Mesenchymal stem cell (in vitro differentiated cells and primary cell): ENCODE measurements at regions not wholly inside any gene's neighbourhood (a gene's known extent, or its start where the extent isn't known, plus 50 kb on each side); places are given as distances from the start of the nearest gene placed in this dataset.
A peak's percentile ranks its signal among the peaks of the same experiment; 100 is the strongest.

Experiments used
- DNase-seq: peaks from one replicate; pipeline ENCODE4 v3.0.0-alpha.2; 2013
- H2AFZ ChIP-seq: one replicate; pipeline ENCODE4 v1.6.1; 2013; ENCODE audit warnings: low read depth, mild to moderate bottlenecking, control low read depth, inconsistent platforms, low read length, moderate library complexity
- H2AK5ac ChIP-seq: 2 replicates; pipeline ENCODE4 v1.6.1; 2013; ENCODE audit warnings: low read length, moderate library complexity, mild to moderate bottlenecking, inconsistent platforms; ENCODE audit not compliant: severe bottlenecking
- H2BK120ac ChIP-seq: one replicate; pipeline ENCODE4 v1.6.1; 2013; ENCODE audit warnings: low read depth, mild to moderate bottlenecking, inconsistent platforms, low read length, moderate library complexity
- H2BK12ac ChIP-seq, 2 experiments: one replicate each; pipeline ENCODE4 v1.6.1; 2013; ENCODE audit warnings: inconsistent platforms in 2 of 2, low read length in 2 of 2, mild to moderate bottlenecking in 2 of 2, moderate library complexity in 2 of 2, control low read depth in 1 of 2
- H2BK15ac ChIP-seq: one replicate; pipeline ENCODE4 v1.6.1; 2013; ENCODE audit warnings: mild to moderate bottlenecking, low read depth, inconsistent platforms; ENCODE audit not compliant: poor library complexity, severe bottlenecking
- H2BK5ac ChIP-seq: 2 replicates; pipeline ENCODE4 v1.6.1; 2013; ENCODE audit warnings: low read depth, mild to moderate bottlenecking, low read length, control low read depth, inconsistent platforms; ENCODE audit not compliant: poor library complexity, severe bottlenecking
- H3K14ac ChIP-seq, 2 experiments: one replicate each; pipeline ENCODE4 v1.6.1; 2013; ENCODE audit warnings: inconsistent platforms in 2 of 2, low read length in 2 of 2, control low read depth in 1 of 2, mild to moderate bottlenecking in 1 of 2, moderate library complexity in 1 of 2
- H3K18ac ChIP-seq, 2 experiments: one replicate each; pipeline ENCODE4 v1.6.1; 2013; ENCODE audit warnings: inconsistent platforms in 2 of 2, low read length in 2 of 2, control low read depth in 1 of 2, low read depth in 1 of 2, mild to moderate bottlenecking in 1 of 2
- H3K23ac ChIP-seq, 2 experiments: one replicate each; pipeline ENCODE4 v1.6.1; 2013; ENCODE audit warnings: inconsistent platforms in 2 of 2, low read length in 2 of 2, mild to moderate bottlenecking in 2 of 2, moderate library complexity in 2 of 2, control low read depth in 1 of 2
- H3K27ac ChIP-seq: 2 replicates; pipeline ENCODE4 v1.5.1; 2013; ENCODE audit warnings: mild to moderate bottlenecking, moderate library complexity, low read length, control low read depth, inconsistent platforms; ENCODE audit not compliant: poor library complexity, severe bottlenecking
- H3K27me3 ChIP-seq, 2 experiments: 2 replicates each; pipeline versions ENCODE4 v1.6.1 to v1.7.0; 2013; ENCODE audit warnings: low read length in 2 of 2, mild to moderate bottlenecking in 2 of 2, moderate library complexity in 2 of 2, control low read depth in 1 of 2, inconsistent platforms in 1 of 2; ENCODE audit not compliant: control insufficient read depth in 1 of 2, insufficient read depth in 1 of 2
- H3K36me3 ChIP-seq, 2 experiments: 2 replicates each; pipeline versions ENCODE4 v1.6.1 to v1.7.0; 2013; ENCODE audit warnings: low read length in 2 of 2, control low read depth in 1 of 2, inconsistent platforms in 1 of 2, low read depth in 1 of 2, mild to moderate bottlenecking in 1 of 2; ENCODE audit not compliant: insufficient read depth in 2 of 2, control insufficient read depth in 1 of 2
- H3K4ac ChIP-seq, 2 experiments: one replicate each; pipeline ENCODE4 v1.6.1; 2013; ENCODE audit warnings: inconsistent platforms in 2 of 2, low read length in 2 of 2, mild to moderate bottlenecking in 2 of 2, moderate library complexity in 2 of 2, control low read depth in 1 of 2, low read depth in 1 of 2
- H3K4me1 ChIP-seq: 2 replicates; pipeline ENCODE4 v1.6.1; 2013; ENCODE audit warnings: low read depth, low read length, control low read depth; ENCODE audit not compliant: control insufficient read depth, insufficient read depth
- H3K4me2 ChIP-seq: 2 replicates; pipeline ENCODE4 v1.6.1; 2013; ENCODE audit warnings: low read length, mild to moderate bottlenecking, inconsistent platforms; ENCODE audit not compliant: poor library complexity, severe bottlenecking
- H3K4me3 ChIP-seq, 2 experiments: 2 replicates each; pipeline versions ENCODE4 v1.5.1 to v1.7.0; 2013; ENCODE audit warnings: low read length in 2 of 2, mild to moderate bottlenecking in 2 of 2, control low read depth in 1 of 2, low read depth in 1 of 2; ENCODE audit not compliant: insufficient read depth in 1 of 2
- H3K79me1 ChIP-seq: replicated peaks from 2 replicates; pipeline ENCODE4 v1.6.1; 2013; ENCODE audit warnings: mild to moderate bottlenecking, control low read depth, low read length, inconsistent platforms; ENCODE audit not compliant: poor library complexity, severe bottlenecking
- H3K9ac ChIP-seq: 2 replicates; pipeline ENCODE4 v1.7.0; 2013; ENCODE audit warnings: mild to moderate bottlenecking, low read length, moderate library complexity
- H3K9me3 ChIP-seq: 2 replicates; pipeline ENCODE4 v1.7.0; 2013; ENCODE audit warnings: mild to moderate bottlenecking, low read length; ENCODE audit not compliant: control insufficient read depth
- H4K8ac ChIP-seq: one replicate; pipeline ENCODE4 v1.6.1; 2013; ENCODE audit warnings: inconsistent platforms, mild to moderate bottlenecking, low read length, moderate library complexity
- H4K91ac ChIP-seq: one replicate; pipeline ENCODE4 v1.6.1; 2013; ENCODE audit warnings: mild to moderate bottlenecking, low read length, inconsistent platforms
- WGBS: methylation state at CpG from one replicate; pipeline ENCODE4 v1.1.7; 2013; ENCODE audit warnings: mixed read lengths; 5-methylcytosine and 5-hydroxymethylcytosine counted together

DNA sequence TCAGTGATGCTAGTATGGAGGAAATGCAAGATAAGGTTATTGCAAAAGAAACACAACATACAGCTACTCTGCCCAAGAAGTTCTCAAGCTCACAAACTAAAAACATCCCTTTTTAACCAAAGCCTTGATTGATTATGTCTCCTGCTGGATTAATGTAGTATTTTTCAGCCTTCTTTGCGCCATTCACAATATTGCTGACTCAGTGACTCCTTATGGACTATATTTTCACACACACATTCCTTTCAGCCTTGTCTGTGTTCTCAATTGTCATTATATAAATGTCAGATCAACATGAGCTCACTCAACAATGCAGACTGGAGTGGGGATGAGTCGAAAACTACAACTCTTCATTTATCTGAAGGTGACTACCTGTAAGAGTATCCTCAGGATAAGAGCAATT, 579.3 kb upstream of the CDH8 start:
- Histone ChIP-seq H4K91ac (no peak overlapping the region), H3K27me3 (no peaks in the 10 kb centered on the region), H3K27ac (no peak overlapping the region), H3K9ac (no peak overlapping the region), H4K8ac (no peak overlapping the region), H2BK120ac (no peak overlapping the region), H2BK5ac (no peak overlapping the region), H3K23ac (no peak overlapping the region), H3K4me3 (no peak overlapping the region), H3K36me3 (no peaks in the 10 kb centered on the region), H3K4ac (no peak overlapping the region), H2BK12ac (no peak overlapping the region), H3K18ac (no peak overlapping the region), H3K9me3 (no peaks in the 10 kb centered on the region), H3K4me1 (no peaks in the 10 kb centered on the region), H2AK5ac (no peak overlapping the region), H3K14ac (no peak overlapping the region), H2BK15ac (no peak overlapping the region), H3K4me2 (no peak overlapping the region), H2AFZ (no peak overlapping the region), H3K79me1 (no peaks in the 10 kb centered on the region)
- DNase-seq, result peak; percentile 31
- WGBS, result 83% methylated on average over 2 of the region's 2 CpGs

DNA sequence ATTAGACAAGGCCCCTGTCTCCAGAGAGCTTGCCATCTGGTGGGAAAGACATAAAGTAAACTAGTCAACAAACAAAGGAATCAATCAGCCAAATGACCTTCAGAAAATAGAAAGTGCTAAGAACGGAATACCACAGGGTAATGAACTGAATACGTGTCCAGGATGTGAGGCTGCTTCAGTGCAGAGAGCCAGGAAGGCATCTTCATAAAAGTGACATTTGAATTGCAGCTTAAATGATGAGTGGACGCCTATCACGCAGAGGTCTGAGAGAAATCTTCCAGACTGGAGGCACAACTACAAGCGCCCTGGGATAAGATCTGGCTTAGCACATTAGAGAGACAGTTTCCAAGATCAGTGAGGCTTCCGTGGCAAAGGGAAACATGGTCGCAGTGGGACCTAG, 574.1 kb upstream of the CDH8 start:
- H2BK120ac ChIP-seq, result no peak overlapping the region
- no peak overlapping the region for H2AFZ ChIP-seq
- no peak overlapping the region for H4K8ac ChIP-seq
- H3K9ac ChIP-seq, result no peak overlapping the region
- H3K36me3 ChIP-seq, result no peaks in the 10 kb centered on the region
- 6% methylated on average over 7 of the region's 7 CpGs for WGBS
- no peaks in the 10 kb centered on the region for H3K4me1 ChIP-seq
- H3K27me3 ChIP-seq, result no peaks in the 10 kb centered on the region
- no peak overlapping the region for H3K18ac ChIP-seq
- H3K27ac ChIP-seq, result no peak overlapping the region
- no peak overlapping the region for H2BK12ac ChIP-seq
- H3K4ac ChIP-seq, result no peak overlapping the region
- no peak overlapping the region for H3K4me3 ChIP-seq
- no peaks in the 10 kb centered on the region for H3K79me1 ChIP-seq
- H3K4me2 ChIP-seq, result no peak overlapping the region
- H3K14ac ChIP-seq, result no peak overlapping the region
- no peak overlapping the region for H3K23ac ChIP-seq
- H2BK15ac ChIP-seq, result no peak overlapping the region
- DNase-seq, result peak; percentile 68
- no peak overlapping the region for H4K91ac ChIP-seq
- no peak overlapping the region for H2AK5ac ChIP-seq
- H2BK5ac ChIP-seq, result no peak overlapping the region
- no peaks in the 10 kb centered on the region for H3K9me3 ChIP-seq

DNA sequence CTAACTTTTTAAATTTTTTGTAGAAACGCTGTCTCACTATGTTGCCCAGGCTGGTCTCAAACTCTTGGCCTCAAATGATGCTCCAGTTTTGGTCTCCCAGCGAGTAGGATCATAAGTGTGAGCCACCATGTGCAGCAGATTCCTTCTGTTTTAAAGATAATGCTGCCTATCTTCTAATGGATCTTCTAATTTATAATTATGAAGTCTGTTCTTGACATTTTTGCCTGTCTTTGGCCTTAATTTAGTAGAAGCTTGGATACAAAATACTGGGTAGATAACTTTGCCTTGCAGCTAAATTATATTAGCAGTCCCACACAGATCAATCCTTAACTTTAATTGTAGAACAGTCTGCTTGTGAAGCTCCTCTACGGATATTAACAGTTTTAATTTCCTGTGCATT, 566.6 kb upstream of the CDH8 start:
- H3K4me3 ChIP-seq, result no peak overlapping the region
- no peak overlapping the region for H3K4me2 ChIP-seq
- H2BK5ac ChIP-seq, result no peak overlapping the region
- no peaks in the 10 kb centered on the region for H3K4me1 ChIP-seq
- H3K27me3 ChIP-seq, result no peaks in the 10 kb centered on the region
- no peak overlapping the region for H3K18ac ChIP-seq
- no peak overlapping the region for H2AFZ ChIP-seq
- DNase-seq, result no peak
- no peaks in the 10 kb centered on the region for H3K9me3 ChIP-seq
- H3K36me3 ChIP-seq, result no peaks in the 10 kb centered on the region
- no peak overlapping the region for H3K14ac ChIP-seq
- H2BK15ac ChIP-seq, result no peak overlapping the region
- WGBS, result 78% methylated on average over 1 of the region's 3 CpGs
- no peak overlapping the region for H3K9ac ChIP-seq
- no peak overlapping the region for H3K4ac ChIP-seq
- H4K8ac ChIP-seq, result no peak overlapping the region
- H2AK5ac ChIP-seq, result no peak overlapping the region
- no peak overlapping the region for H3K23ac ChIP-seq
- H3K27ac ChIP-seq, result no peak overlapping the region
- no peak overlapping the region for H2BK120ac ChIP-seq
- no peak overlapping the region for H4K91ac ChIP-seq
- H3K79me1 ChIP-seq, result no peaks in the 10 kb centered on the region
- no peak overlapping the region for H2BK12ac ChIP-seq

DNA sequence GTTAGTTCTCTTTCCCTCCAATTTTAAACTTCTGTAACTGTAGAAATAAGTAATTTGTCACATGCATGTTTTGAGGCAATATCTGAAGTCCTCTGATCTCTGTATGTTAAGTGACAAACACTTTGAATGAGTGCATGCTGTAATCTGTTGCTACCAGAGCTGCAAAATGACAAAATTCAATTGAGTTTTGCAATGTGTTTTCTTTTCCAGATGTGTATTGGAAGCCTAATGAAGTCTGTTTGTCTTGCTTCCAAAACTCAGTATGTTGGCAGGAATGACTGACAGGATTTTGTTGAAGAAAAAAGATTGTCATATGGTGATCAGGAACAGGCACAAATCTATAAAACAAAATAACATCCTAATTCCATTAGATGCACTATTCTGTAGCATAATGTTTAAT, 561.6 kb upstream of the CDH8 start:
- Histone ChIP-seq H2BK120ac (no peak overlapping the region), H3K79me1 (no peaks in the 10 kb centered on the region), H4K91ac (no peak overlapping the region), H4K8ac (no peak overlapping the region), H2BK12ac (no peak overlapping the region), H3K4me1 (no peaks in the 10 kb centered on the region), H3K18ac (no peak overlapping the region), H2AFZ (no peak overlapping the region), H3K14ac (no peak overlapping the region), H2AK5ac (no peak overlapping the region), H3K23ac (no peak overlapping the region), H2BK15ac (no peak overlapping the region), H3K36me3 (no peaks in the 10 kb centered on the region), H3K9ac (no peak overlapping the region), H3K9me3 (no peaks in the 10 kb centered on the region), H3K27me3 (no peaks in the 10 kb centered on the region), H3K27ac (no peak overlapping the region), H2BK5ac (no peak overlapping the region), H3K4me2 (no peak overlapping the region), H3K4ac (no peak overlapping the region), H3K4me3 (no peak overlapping the region)
- DNase-seq, result no peak
